Suprapubic skin (tissue), 3 donors: ENCODE measurements at regions not wholly inside any gene's neighbourhood (a gene's known extent, or its start where the extent isn't known, plus 50 kb on each side); places are given as distances from the start of the nearest gene placed in this dataset.

ENCODE experiments used
- CTCF ChIP-seq, 2 donors: fragments of 200-600 bp in 1 of 2; fragments of 450-650 bp in 1 of 2; sonication (generic) in 1 of 2; IDR thresholded peaks; one replicate each; pipeline ENCODE4 v1.5.1; 2016 to 2019; ENCODE audit warnings: antibody characterized with exemption in 2 of 2, mild to moderate bottlenecking in 1 of 2, moderate library complexity in 1 of 2
- POLR2AphosphoS5 ChIP-seq, 3 donors: sonication (generic); formaldehyde crosslinking; IDR thresholded peaks; one replicate each; pipeline ENCODE4 v1.6.1; 2017; ENCODE audit warnings: antibody characterized with exemption in 3 of 3

GRCh38 chrX:38937926-38938325 lies 136.7 kb downstream of the MID1IP1 start:
- TF ChIP-seq CTCF (IDR thresholded peaks at IDR 0.05) (no peak), POLR2AphosphoS5 (IDR thresholded peaks at IDR 0.05) (no peak)
